Neural progenitor cell (in vitro differentiated cells): ENCODE measurements at regions not wholly inside any gene's neighbourhood (a gene's known extent, or its start where the extent isn't known, plus 50 kb on each side); places are given as distances from the start of the nearest gene placed in this dataset.
"Not testable (repeated sequence)": the region's sequence is repeated elsewhere in the genome, so short reads cannot be mapped to it uniquely, and the experiment has no call there.

Source experiments
- EZH2 ChIP-seq: fragments of 200-600 bp; sonication (generic); IDR thresholded peaks from 2 replicates; pipeline ENCODE4 v1.6.1; 2017; ENCODE audit warnings: antibody characterized with exemption, mild to moderate bottlenecking, moderate library complexity
- TF ChIP-seq, protein P1 (sequence below): fragments of 200-600 bp; sonication (generic); IDR thresholded peaks from 2 replicates; pipeline ENCODE4 v1.5.1; 2017; ENCODE audit warnings: antibody characterized with exemption, mild to moderate bottlenecking

GRCh38 chr2:226291281-226291680, 508.3 kb downstream of the IRS1 start:
- TF ChIP-seq, protein P1, sequence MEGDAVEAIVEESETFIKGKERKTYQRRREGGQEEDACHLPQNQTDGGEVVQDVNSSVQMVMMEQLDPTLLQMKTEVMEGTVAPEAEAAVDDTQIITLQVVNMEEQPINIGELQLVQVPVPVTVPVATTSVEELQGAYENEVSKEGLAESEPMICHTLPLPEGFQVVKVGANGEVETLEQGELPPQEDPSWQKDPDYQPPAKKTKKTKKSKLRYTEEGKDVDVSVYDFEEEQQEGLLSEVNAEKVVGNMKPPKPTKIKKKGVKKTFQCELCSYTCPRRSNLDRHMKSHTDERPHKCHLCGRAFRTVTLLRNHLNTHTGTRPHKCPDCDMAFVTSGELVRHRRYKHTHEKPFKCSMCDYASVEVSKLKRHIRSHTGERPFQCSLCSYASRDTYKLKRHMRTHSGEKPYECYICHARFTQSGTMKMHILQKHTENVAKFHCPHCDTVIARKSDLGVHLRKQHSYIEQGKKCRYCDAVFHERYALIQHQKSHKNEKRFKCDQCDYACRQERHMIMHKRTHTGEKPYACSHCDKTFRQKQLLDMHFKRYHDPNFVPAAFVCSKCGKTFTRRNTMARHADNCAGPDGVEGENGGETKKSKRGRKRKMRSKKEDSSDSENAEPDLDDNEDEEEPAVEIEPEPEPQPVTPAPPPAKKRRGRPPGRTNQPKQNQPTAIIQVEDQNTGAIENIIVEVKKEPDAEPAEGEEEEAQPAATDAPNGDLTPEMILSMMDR, result not testable (repeated sequence)
- not testable (repeated sequence) for TF ChIP-seq EZH2
